Endothelial cell of umbilical vein (primary cell): ENCODE measurements at regions not wholly inside any gene's neighbourhood (a gene's known extent, or its start where the extent isn't known, plus 50 kb on each side); places are given as distances from the start of the nearest gene placed in this dataset.

Experiments used
- CTCF ChIP-seq, 2 donors: IDR thresholded peaks; 1 replicate in 1 of 2; 2 replicates in 1 of 2; pipeline ENCODE4 v1.5.1; 2011; ENCODE audit warnings: low read length in 2 of 2, mild to moderate bottlenecking in 2 of 2, moderate library complexity in 2 of 2, control low read depth in 1 of 2, inconsistent platforms in 1 of 2, low read depth in 1 of 2; ENCODE audit not compliant: insufficient read depth in 1 of 2; ENCODE audit errors: extremely low read depth in 1 of 2
- POLR2A ChIP-seq: IDR thresholded peaks from 2 replicates; pipeline ENCODE4 v1.6.1; 2012; ENCODE audit warnings: low read depth, mild to moderate bottlenecking, control low read depth, low read length
- POLR2AphosphoS5 ChIP-seq: IDR thresholded peaks from 2 replicates; pipeline ENCODE4 v1.6.1; 2012; ENCODE audit warnings: low read depth, mild to moderate bottlenecking, control low read depth, low read length, moderate library complexity; ENCODE audit not compliant: insufficient read depth

- TF ChIP-seq CTCF (IDR thresholded peaks at IDR 0.05; ENCODE audit: extremely low read depth in 1 of 2, insufficient read depth in 1 of 2, low read depth in 1 of 2, low read length in 2 of 2): no peak
- TF ChIP-seq POLR2A: no peak
- TF ChIP-seq POLR2AphosphoS5: no peak
These were observed 130.3 kb upstream of the ARHGAP42 start for GRCh38 chr11:100556781-100557180.
